ENCODE measurements at regions not wholly inside any gene's neighbourhood (a gene's known extent, or its start where the extent isn't known, plus 50 kb on each side); places are given as distances from the start of the nearest gene placed in this dataset.

DNA sequence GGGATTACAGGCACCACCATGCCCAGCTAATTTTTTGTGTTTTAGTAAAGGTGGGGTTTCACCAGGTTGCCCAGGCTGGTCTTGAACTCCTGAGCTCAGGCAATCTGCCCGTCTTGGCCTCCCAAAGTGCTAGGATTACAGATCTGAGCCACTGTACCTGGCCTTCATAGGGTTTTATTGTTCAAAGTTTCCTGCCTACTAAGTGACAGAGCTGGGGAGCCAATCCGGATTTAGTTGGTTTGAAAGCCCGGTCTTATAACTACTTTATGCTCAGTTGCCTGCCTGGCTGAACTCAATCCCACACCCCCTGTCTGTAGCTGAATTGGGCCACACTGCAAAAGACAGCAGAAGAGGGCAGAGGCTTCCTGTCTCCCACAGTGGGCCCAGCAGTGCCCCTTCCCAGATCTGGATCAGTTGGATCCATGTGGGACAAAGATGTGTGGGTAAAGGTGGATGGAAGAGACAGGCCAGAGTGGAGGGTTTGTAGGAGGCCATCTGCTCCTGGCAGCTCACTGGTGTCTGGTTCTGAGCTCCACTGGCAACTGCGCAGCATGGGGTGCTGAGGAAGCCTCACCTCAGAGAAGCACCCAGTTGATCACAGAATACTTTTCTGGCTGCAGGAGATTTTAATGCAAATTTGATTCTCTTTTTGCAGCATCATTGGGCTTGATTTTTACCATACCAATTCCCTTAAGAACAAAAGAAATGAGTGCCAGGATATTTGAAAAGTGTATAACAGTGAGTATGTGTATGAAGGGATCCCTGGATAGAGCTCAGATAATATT, 144.9 kb downstream of the DDX1 start:
- TF ChIP-seq TEAD4 (IDR thresholded peaks at IDR 0.05; ENCODE audit: low read depth, low read length) (no peak), POLR2A (IDR thresholded peaks at IDR 0.05; ENCODE audit: control extremely low read depth in 1 of 2, low read depth in 2 of 2, low read length in 2 of 2) (no peak), SP4 (IDR thresholded peaks at IDR 0.05; ENCODE audit: low read length) (no peak), MAFK (IDR thresholded peaks at IDR 0.05; ENCODE audit: low read depth, low read length) (no peak), TAF1 (IDR thresholded peaks at IDR 0.05; ENCODE audit: low read depth, low read length) (no peak)
- TF ChIP-seq, protein P1, sequence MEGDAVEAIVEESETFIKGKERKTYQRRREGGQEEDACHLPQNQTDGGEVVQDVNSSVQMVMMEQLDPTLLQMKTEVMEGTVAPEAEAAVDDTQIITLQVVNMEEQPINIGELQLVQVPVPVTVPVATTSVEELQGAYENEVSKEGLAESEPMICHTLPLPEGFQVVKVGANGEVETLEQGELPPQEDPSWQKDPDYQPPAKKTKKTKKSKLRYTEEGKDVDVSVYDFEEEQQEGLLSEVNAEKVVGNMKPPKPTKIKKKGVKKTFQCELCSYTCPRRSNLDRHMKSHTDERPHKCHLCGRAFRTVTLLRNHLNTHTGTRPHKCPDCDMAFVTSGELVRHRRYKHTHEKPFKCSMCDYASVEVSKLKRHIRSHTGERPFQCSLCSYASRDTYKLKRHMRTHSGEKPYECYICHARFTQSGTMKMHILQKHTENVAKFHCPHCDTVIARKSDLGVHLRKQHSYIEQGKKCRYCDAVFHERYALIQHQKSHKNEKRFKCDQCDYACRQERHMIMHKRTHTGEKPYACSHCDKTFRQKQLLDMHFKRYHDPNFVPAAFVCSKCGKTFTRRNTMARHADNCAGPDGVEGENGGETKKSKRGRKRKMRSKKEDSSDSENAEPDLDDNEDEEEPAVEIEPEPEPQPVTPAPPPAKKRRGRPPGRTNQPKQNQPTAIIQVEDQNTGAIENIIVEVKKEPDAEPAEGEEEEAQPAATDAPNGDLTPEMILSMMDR (IDR thresholded peaks at IDR 0.05; ENCODE audit: control extremely low read depth in 1 of 3, insufficient read depth in 1 of 3, low read depth in 1 of 3, low read length in 3 of 3): no peak
- TF ChIP-seq, protein P2, sequence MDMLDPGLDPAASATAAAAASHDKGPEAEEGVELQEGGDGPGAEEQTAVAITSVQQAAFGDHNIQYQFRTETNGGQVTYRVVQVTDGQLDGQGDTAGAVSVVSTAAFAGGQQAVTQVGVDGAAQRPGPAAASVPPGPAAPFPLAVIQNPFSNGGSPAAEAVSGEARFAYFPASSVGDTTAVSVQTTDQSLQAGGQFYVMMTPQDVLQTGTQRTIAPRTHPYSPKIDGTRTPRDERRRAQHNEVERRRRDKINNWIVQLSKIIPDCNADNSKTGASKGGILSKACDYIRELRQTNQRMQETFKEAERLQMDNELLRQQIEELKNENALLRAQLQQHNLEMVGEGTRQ (IDR thresholded peaks at IDR 0.05; ENCODE audit: low read length): no peak
